Left lung (tissue), 4 donors: ENCODE measurements at regions not wholly inside any gene's neighbourhood (a gene's known extent, or its start where the extent isn't known, plus 50 kb on each side); places are given as distances from the start of the nearest gene placed in this dataset.

Experiments used
- ATAC-seq: fragments of 200-7000 bp; cut with Tn5 transposase; one replicate; pipeline ENCODE4 v1.9.1; 2020; ENCODE audit warnings: moderate library complexity
- DNase-seq, 4 donors: peaks; one replicate each; pipeline ENCODE4 v3.0.0-alpha.2; 2013 to 2020
- H3K27ac ChIP-seq, 2 donors: fragments of 200-600 bp; sonication (generic) in 1 of 2; one replicate each; pipeline versions ENCODE4 v1.5.0 to v1.8.0; 2020 to 2021
- H3K27me3 ChIP-seq, 2 donors: fragments of 200-600 bp; sonication (generic) in 1 of 2; one replicate each; pipeline versions ENCODE4 v1.5.0 to v1.8.0; 2020 to 2021
- H3K36me3 ChIP-seq, 2 donors: fragments of 200-600 bp; sonication (generic) in 1 of 2; one replicate each; pipeline versions ENCODE4 v1.5.0 to v1.8.0; 2020 to 2021
- H3K4me1 ChIP-seq, 2 donors: fragments of 200-600 bp; one replicate each; pipeline ENCODE4 v1.8.0; 2021
- H3K4me3 ChIP-seq, 2 donors: fragments of 200-600 bp; sonication (generic) in 1 of 2; one replicate each; pipeline versions ENCODE4 v1.5.0 to v1.8.0; 2020 to 2021; ENCODE audit warnings: mild to moderate bottlenecking in 1 of 2
- H3K9me3 ChIP-seq, 2 donors: fragments of 200-600 bp; sonication (generic) in 1 of 2; one replicate each; pipeline versions ENCODE4 v1.5.0 to v1.8.0; 2020 to 2021
- CTCF ChIP-seq, 2 donors: fragments of 200-600 bp; sonication (generic) in 1 of 2; IDR thresholded peaks; one replicate each; pipeline versions ENCODE4 v1.5.0 to v1.8.0; 2021; ENCODE audit warnings: antibody characterized with exemption in 2 of 2
- intact Hi-C, 2 donors: fragments of 100-400 bp; cut with DNase I; formaldehyde crosslinking; loops; one replicate each; pipeline versions ENCODE4 v1.11.2 to v1.14.2; 2022
- donor health status: DM: no; HTN: yes; CAD: no.
- donor health status: DM: no; HTN: no; CAD: no.

DNA sequence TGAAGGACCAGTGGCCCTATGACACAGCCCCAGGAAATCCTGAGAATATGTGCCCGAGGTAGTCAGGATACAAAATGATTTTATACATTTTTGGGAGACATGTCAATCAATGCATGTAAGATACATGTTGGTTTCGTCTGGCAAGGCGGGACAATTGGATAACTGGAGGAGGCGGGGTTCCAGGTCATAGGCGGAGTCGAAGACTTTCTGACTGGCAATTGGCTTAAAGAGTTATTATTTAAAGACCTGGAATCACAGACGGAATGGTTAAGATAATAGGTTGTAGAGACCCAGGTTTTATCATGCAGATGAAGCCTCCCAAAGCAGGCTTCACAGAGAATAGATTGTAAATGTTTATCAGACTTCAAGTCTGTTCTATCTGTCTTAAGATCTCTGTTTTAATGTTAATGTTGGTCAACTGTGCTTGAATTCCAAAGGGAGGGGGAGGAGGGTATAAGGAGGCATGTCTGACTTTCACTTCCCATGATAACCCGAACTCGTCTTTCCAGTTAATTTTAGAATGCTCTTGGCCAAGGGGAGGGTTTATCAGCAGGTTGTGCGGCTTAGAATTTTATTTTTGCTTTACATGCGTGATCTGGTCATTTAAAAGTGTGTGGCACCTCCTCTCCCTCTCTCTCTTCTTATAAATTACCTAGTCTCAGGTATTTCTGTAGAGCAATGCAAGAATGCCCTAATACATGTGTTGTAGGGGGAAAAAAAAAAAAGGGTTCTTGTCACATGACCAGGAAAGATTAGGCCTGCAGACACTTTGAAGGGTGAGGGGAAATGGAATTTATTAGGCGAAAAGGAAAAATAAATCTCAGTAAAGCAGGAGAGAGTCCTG lies 230.7 kb downstream of the NFATC2 start:
- H3K9me3 ChIP-seq = no peaks in the 10 kb centered on the region
- intact Hi-C loops = no loop called here
- DNase-seq = peak in 2 of 4 donors; percentile 7 to 35
- no peaks in the 10 kb centered on the region for H3K36me3 ChIP-seq
- TF ChIP-seq CTCF (IDR thresholded peaks at IDR 0.05) = no peak
- no peak overlapping the region for H3K4me3 ChIP-seq
- H3K4me1 ChIP-seq = no peaks in the 10 kb centered on the region
- H3K27ac ChIP-seq = no peak overlapping the region
- H3K27me3 ChIP-seq = peaks cover 0 to 17% of the 10 kb centered on the region in 2 donors
- peak; percentile 86 for ATAC-seq

- H3K4me1 ChIP-seq = no peaks in the 10 kb centered on the region
- no peak for DNase-seq
- no peaks in the 10 kb centered on the region for H3K9me3 ChIP-seq
- H3K27ac ChIP-seq = no peak overlapping the region
- peaks cover 0 to 17% of the 10 kb centered on the region in 2 donors for H3K27me3 ChIP-seq
- no peak overlapping the region for H3K4me3 ChIP-seq
- intact Hi-C loops = no loop called here
- H3K36me3 ChIP-seq = no peaks in the 10 kb centered on the region
- ATAC-seq = no peak
- no peak for TF ChIP-seq CTCF (IDR thresholded peaks at IDR 0.05)
Measured at GRCh38 chr20:51310216-51310615, 232.3 kb downstream of the NFATC2 start.

- Histone ChIP-seq H3K36me3 (no peaks in the 10 kb centered on the region), H3K9me3 (peaks cover 0 to 2% of the 10 kb centered on the region in 2 donors), H3K4me3 (no peak overlapping the region), H3K27me3 (peaks cover 0 to 17% of the 10 kb centered on the region in 2 donors), H3K27ac (no peak overlapping the region), H3K4me1 (no peaks in the 10 kb centered on the region)
- ATAC-seq (no peak), DNase-seq (no peak)
- TF ChIP-seq CTCF (IDR thresholded peaks at IDR 0.05) = no peak
- intact Hi-C loops = loop anchor here in 1 of 2 donors (5.0 kb wide), 1 partner anchor 317 kb away; no protein-coding TSS in a partner anchor
Measured at GRCh38 chr20:51309128-51309527, 233.4 kb downstream of the NFATC2 start.

DNA sequence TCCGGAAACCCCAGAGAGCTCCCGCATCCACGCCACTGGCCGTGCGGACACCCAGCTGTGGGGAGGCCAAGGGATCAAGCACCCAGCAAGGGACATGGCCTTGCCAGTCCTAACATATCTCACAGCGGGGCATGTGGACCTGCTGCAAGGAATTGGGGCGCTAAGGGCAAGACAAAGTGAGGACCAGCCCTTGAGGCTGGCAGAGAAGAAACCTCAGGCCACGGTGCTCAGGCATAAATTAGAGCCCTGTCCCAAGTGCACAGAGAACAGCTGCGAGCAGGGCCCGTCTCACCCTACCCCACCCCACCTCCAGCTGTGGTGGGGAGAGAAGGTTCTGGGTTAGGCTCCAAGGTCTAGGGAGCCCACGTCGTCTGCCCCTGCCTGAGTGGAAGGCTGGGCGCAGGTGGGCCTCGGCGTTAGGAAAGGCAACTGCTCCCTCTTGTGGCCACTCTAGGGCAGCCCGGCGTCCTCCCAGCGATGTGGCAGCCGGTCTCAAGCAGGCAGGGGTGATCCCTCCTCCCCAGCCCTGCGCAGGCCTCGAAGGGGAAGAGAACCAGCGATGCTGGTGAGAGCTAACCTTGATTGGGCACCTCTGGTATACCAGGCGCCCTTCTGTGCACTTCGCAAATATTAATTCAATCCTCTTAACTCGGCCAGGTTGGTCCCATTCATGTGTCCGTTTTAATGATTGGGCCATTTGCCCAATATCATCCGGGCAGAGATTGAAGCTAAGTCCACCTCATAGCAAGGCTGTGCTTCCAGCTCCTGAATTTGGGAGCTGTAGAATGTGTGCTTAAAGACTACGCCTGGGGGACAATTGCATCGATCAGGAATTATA lies 235.8 kb downstream of the NFATC2 start:
- Histone ChIP-seq H3K27ac (no peak overlapping the region), H3K36me3 (no peaks in the 10 kb centered on the region), H3K9me3 (peaks cover 0 to 8% of the 10 kb centered on the region in 2 donors), H3K27me3 (peaks cover 0 to 17% of the 10 kb centered on the region in 2 donors), H3K4me1 (no peaks in the 10 kb centered on the region), H3K4me3 (no peak overlapping the region)
- ATAC-seq (peak; percentile 98), DNase-seq (peak; percentile 61 to 88 (median 66))
- TF ChIP-seq CTCF (IDR thresholded peaks at IDR 0.05) = peak; percentile 89 to 94
- intact Hi-C loops = loop anchor here in 1 of 2 donors (5.0 kb wide), 1 partner anchor 314 kb away; no protein-coding TSS in a partner anchor

GRCh38 chr20:51306081-51306480 lies 236.4 kb downstream of the NFATC2 start:
- Histone ChIP-seq H3K4me1 (no peaks in the 10 kb centered on the region), H3K36me3 (no peaks in the 10 kb centered on the region), H3K4me3 (no peak overlapping the region), H3K27ac (no peak overlapping the region), H3K27me3 (peaks cover 0 to 17% of the 10 kb centered on the region in 2 donors), H3K9me3 (peaks cover 0 to 8% of the 10 kb centered on the region in 2 donors)
- no peak for ATAC-seq
- no peak for TF ChIP-seq CTCF (IDR thresholded peaks at IDR 0.05)
- intact Hi-C loops = loop anchor here in 1 of 2 donors (5.0 kb wide), 1 partner anchor 314 kb away; no protein-coding TSS in a partner anchor
- DNase-seq = no peak
